ENCODE measurements at regions not wholly inside any gene's neighbourhood (a gene's known extent, or its start where the extent isn't known, plus 50 kb on each side); places are given as distances from the start of the nearest gene placed in this dataset.

- DNase-seq (no peak), ATAC-seq (no peak)
- H3K9me3 ChIP-seq, result no peaks in the 10 kb centered on the region
- no peak for TF ChIP-seq CTCF (IDR thresholded peaks at IDR 0.05)
- intact Hi-C loops (cut with DNase I, micrococcal nuclease), result no loop called here
- H3K4me3 ChIP-seq, result no peak overlapping the region
- no peaks in the 10 kb centered on the region for H3K36me3 ChIP-seq (ENCODE audit: low read depth)
- no peaks in the 10 kb centered on the region for H3K4me1 ChIP-seq (ENCODE audit: low read depth)
Measured at GRCh38 chr7:52140851-52141250, 824.2 kb upstream of the COBL start.

GRCh38 chr7:52135403-52135802 is 818.8 kb upstream of the COBL start:
- no peak for ATAC-seq
- no peak for TF ChIP-seq CTCF (IDR thresholded peaks at IDR 0.05)
- no peaks in the 10 kb centered on the region for H3K36me3 ChIP-seq (ENCODE audit: low read depth)
- no peaks in the 10 kb centered on the region for H3K4me1 ChIP-seq (ENCODE audit: low read depth)
- no peak for DNase-seq
- H3K9me3 ChIP-seq, result no peaks in the 10 kb centered on the region
- intact Hi-C loops (cut with DNase I, micrococcal nuclease), result no loop called here
- no peak overlapping the region for H3K4me3 ChIP-seq

- Histone ChIP-seq H3K9me3 (no peaks in the 10 kb centered on the region), H3K36me3 (ENCODE audit: low read depth) (no peaks in the 10 kb centered on the region)
- no peak for ATAC-seq
Measured at GRCh38 chr7:52129278-52129677, 812.7 kb upstream of the COBL start.

GRCh38 chr7:52120912-52121311 is 804.3 kb upstream of the COBL start:
- DNase-seq, result no peak
- intact Hi-C loops (cut with DNase I, micrococcal nuclease), result no loop called here
- ATAC-seq, result no peak
- H3K9me3 ChIP-seq, result no peaks in the 10 kb centered on the region
- H3K4me1 ChIP-seq (ENCODE audit: low read depth), result no peaks in the 10 kb centered on the region
- no peaks in the 10 kb centered on the region for H3K36me3 ChIP-seq (ENCODE audit: low read depth)
- H3K4me3 ChIP-seq, result no peak overlapping the region
- TF ChIP-seq CTCF (IDR thresholded peaks at IDR 0.05), result no peak

More at GRCh38 chr7:52129278-52129677, 812.7 kb upstream of the COBL start:
- TF ChIP-seq CTCF (IDR thresholded peaks at IDR 0.05), result no peak
- no peak for DNase-seq
- intact Hi-C loops (cut with DNase I, micrococcal nuclease), result no loop called here
- H3K4me3 ChIP-seq, result no peak overlapping the region
- no peaks in the 10 kb centered on the region for H3K4me1 ChIP-seq (ENCODE audit: low read depth)

- no peak for TF ChIP-seq CTCF (IDR thresholded peaks at IDR 0.05)
- H3K9me3 ChIP-seq, result no peaks in the 10 kb centered on the region
- no peak overlapping the region for H3K4me3 ChIP-seq
- no peaks in the 10 kb centered on the region for H3K4me1 ChIP-seq (ENCODE audit: low read depth)
- H3K36me3 ChIP-seq (ENCODE audit: low read depth), result no peaks in the 10 kb centered on the region
- intact Hi-C loops (cut with DNase I, micrococcal nuclease), result no loop called here
- ATAC-seq (no peak), DNase-seq (no peak)
Measured at GRCh38 chr7:52119537-52119936, 802.9 kb upstream of the COBL start.

DNA sequence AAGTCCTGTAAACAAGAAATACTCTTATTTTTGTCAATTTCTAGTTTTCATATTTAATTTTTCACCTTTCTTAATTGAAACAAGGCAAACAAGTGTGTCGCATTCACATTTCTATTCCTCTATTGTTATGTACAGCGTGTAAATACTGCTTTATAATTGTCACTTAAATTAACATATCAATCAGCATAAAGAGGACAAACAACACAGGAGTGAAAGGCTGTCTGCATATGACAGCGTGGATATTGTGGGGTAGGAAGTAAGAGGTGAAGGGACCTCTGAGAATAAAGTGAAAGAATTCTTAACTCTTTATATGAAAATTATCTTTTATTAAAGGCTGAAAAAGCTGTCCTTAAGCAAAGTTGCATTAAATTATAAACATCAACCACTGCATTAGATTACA is 797.9 kb upstream of the COBL start:
- no peaks in the 10 kb centered on the region for H3K9me3 ChIP-seq
- ATAC-seq (no peak), DNase-seq (no peak)
- no peaks in the 10 kb centered on the region for H3K36me3 ChIP-seq (ENCODE audit: low read depth)
- TF ChIP-seq CTCF (IDR thresholded peaks at IDR 0.05), result no peak
- intact Hi-C loops (cut with DNase I, micrococcal nuclease), result no loop called here
- no peaks in the 10 kb centered on the region for H3K4me1 ChIP-seq (ENCODE audit: low read depth)
- H3K4me3 ChIP-seq, result no peak overlapping the region
